ENCODE measurements at regions not wholly inside any gene's neighbourhood (a gene's known extent, or its start where the extent isn't known, plus 50 kb on each side); places are given as distances from the start of the nearest gene placed in this dataset.
"Not testable (repeated sequence)": the region's sequence is repeated elsewhere in the genome, so short reads cannot be mapped to it uniquely, and the experiment has no call there.

DNA sequence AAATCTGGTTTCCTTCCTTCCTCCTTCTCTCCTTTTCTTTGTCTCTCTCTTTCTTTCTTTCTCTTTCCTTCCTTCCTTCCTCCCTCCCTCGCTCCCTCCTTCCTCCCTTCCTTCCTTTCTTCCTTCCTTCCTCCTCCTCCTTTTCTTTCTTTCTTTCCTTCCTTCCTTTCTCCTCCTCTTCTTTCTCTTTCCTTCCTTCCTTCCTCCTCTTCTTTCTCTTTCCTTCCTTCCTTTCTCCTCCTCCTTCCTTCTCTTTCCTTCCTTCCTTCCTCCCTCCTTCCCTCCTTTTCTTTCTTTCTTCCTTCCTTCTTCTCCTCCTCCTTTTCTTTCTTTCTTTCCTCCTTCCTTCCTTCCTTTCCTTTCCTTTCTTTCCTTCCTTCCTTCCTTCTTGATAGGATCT lies 61.2 kb downstream of the VIP start:
- no peak for DNase-seq (ENCODE audit: low spot score)

DNA sequence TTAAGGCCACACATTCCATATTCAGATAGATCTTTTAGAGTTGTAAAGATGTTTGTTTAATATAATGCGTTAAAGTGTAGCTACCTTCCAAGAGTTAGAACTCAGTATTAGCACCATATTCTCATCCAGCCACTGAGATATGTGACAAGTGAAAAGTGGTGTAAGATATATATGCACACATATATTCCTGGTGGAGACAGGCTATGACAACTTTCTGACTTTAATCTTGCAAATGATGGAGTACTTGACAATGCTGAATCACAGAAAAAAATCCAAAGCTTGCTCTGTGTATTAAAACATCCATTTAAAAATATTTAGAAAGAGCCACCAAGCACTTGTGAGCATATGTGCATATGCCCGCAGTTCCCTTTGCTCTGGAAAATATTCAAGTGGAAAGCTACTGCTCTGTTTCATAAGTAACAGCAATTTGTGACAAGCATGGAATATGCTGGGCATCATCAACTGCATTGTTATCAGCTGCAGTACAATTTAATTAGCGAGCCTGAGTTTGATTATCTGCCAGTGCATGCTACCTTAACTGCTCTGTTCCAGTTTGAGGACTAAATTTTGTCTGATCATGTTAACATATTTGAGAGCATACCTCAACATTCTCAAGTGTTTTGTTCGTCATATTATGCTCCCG lies 64.8 kb downstream of the VIP start:
- DNase-seq (ENCODE audit: low spot score): no peak

DNA sequence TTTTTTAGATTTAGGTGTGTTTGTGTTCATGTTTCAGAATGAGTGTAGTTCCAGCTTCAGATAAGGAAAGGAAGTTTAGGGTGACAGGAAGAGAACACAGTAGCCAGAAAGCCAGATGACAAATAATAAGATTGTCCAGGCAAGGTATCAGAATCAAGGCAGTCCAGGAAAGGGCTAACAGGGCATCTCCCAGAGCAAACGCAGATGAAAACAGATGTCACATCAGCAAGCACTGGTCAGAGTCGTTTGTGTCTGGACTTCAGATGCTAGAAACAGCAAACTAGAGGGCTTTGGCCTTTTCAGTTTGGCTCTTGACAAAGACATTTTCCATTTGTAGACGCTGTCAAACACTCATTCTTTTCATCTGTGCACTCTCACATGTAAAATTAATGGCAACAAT lies 65.5 kb downstream of the VIP start:
- no peak for DNase-seq (ENCODE audit: low spot score)

DNA sequence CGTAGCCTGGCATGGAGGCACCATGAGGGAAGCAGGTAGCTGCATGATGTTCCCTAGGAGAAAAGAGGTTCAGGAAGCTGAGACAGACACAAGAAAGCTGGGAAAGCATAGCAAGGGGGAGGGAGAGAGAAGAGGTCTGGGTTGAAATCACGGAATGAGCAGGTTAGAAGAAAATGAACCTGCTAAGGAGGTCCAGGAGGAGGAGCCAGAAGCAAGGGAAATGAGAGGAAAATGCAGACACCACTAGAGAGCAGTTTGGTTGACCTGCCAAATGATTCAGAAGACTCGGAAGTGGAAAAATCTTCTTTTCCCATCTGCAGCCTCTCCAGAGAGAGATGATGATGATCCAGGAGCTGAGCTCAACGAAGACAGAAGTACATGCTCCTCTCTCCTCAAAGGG lies 70.9 kb downstream of the VIP start:
- DNase-seq (ENCODE audit: low spot score): no peak

DNA sequence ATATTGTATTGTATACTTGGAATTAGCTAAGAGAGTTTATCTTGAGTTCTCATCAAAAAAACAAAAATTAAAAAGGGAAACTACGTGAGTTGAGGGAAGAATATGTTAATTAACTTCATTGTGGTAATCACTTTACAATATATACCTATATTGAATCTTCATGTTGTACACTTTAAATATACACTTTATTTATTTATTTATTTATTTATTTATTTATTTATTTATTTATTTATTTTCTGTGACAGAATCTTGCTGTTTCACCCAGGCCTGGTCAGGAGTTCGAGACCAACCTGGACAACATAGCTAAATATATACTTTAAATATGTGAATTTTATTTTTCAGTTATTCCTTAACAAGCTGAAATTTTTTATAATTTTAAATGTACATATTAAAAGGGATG lies 74.1 kb downstream of the VIP start:
- no peak for DNase-seq (ENCODE audit: low spot score)

- no peak for DNase-seq (ENCODE audit: low spot score)
These were observed 77.8 kb downstream of the VIP start for GRCh38 chr6:152828431-152828830.

GRCh38 chr6:152834366-152834765 lies 83.8 kb downstream of the VIP start:
- not testable (repeated sequence) for DNase-seq (ENCODE audit: low spot score)

DNA sequence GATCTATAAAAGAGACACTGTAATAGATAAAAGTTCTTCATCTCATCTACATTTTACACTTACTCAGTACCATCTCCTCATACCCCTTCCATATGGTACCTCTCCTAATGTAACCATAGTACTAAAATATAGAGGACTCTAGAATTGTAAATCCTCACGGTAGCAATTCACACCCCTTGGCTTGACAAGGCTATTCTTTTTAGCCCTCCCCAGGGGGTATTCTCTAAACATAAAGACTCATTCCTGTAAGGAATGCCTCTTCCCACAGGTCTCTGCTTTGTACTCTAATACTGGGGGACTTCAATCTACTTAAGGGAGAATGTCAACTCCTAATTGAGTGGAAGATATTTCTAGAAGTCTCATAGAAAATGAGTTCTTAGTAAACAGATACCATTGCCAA lies 85.9 kb downstream of the VIP start:
- DNase-seq (ENCODE audit: low spot score): no peak

GRCh38 chr6:152845421-152845820 lies 94.8 kb downstream of the VIP start:
- DNase-seq (ENCODE audit: low spot score): no peak

DNA sequence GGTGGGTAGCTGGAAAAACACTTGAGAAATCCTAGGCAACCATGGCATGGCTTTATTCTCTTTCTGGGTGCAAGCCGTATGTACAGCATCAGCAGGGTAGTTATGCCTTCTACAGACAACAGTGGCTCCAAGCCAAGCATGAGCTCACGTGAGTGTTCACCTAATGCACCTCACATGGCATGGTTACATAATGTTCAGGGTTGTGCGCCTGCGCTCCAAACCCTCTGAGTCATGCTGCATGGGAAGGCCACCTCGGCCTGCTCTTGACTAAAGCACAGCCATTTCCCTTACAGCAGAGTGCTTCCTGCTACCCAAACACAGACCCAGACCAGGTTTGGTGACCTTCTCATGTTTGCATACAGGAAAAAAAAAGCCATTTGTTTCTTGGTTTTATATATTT lies 96.2 kb downstream of the VIP start:
- DNase-seq (ENCODE audit: low spot score): no peak

GRCh38 chr6:152848919-152849318 lies 98.3 kb downstream of the VIP start:
- no peak for DNase-seq (ENCODE audit: low spot score)

DNA sequence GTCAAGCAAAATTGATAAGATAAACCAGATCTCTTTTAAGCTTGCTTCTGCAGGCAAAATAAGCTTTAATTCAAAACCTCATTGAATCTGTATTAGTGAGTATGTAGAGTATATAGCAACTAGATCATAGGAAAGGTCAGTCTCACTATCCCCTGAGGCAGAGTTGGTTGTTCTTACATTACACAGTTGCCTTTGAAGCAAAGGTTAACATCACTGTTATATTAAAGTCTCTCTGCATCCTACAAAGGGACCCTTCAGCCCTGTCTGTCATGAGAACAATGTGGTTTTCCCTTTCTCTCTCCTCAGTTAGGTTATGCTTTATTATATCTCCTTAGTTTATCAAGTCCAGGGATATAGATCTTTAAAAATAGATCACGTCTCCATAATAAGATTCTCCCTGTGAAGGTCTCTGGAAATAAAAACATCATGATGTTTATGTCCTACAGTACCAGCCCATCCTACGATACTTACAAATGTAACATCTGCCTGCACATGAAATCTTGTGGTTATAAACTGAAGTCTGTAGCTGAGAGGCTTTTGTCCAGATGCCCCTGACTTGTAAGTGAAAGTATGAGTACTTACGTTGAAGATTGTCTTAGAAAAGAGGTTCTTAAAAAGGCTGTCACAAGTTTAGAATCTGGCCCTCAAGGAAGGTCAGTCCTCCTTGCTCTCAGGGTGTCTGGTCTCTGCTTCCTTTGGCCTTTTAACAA lies 103.6 kb downstream of the VIP start:
- DNase-seq (ENCODE audit: low spot score): no peak

- no peak for DNase-seq (ENCODE audit: low spot score)
These were observed 107.5 kb downstream of the VIP start for GRCh38 chr6:152858141-152858540.

- no peak for DNase-seq (ENCODE audit: low spot score)
These were observed 108.6 kb downstream of the VIP start for GRCh38 chr6:152859225-152859624.

- peak; percentile 22 for DNase-seq (ENCODE audit: low spot score)
These were observed 113.2 kb downstream of the VIP start for GRCh38 chr6:152863618-152864326.

- no peak for DNase-seq (ENCODE audit: low spot score)
These were observed 108.6 kb downstream of the FBXO5 start for GRCh38 chr6:152874267-152874666.

GRCh38 chr6:152874846-152875568 lies 107.8 kb downstream of the FBXO5 start:
- no peak for DNase-seq (ENCODE audit: low spot score)

DNA sequence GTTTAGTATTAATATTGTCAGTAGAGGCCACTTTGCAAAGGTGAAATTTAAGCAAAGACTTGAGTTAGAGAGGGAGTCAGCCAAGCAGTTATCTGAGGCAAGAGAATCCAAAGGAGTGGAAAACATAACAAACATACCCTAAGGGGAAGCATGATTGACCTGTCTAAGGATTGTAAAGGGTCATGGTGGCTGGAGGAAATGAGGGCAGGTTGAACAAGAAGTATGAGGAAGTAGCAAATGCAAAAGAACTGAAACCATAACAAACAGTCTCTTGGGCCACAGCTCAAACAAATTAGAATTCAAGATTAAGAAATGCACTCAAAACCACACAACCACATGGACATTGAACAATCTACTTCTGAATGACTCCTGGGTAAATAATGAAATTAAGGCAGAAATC lies 103.2 kb downstream of the FBXO5 start:
- DNase-seq (ENCODE audit: low spot score): no peak

DNA sequence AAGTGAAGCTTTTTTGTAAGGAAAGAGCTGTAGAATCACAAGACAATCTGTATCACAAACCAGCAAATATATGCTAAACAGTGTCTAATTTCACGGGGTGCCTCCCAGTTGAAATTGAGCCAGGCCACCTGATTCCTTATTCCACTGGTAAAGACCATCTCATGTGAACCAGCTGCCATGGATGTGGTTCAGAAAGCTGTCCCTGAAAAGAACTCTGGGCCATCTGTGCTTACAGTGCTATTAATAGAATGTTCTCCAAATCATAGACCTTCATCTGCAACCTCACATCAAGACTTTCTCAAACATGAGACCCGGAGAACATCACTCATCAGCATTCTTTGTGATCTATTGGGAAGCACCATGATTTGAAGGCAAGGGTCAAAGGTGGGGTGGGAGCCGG lies 89.7 kb downstream of the FBXO5 start:
- no peak for DNase-seq (ENCODE audit: low spot score)

DNA sequence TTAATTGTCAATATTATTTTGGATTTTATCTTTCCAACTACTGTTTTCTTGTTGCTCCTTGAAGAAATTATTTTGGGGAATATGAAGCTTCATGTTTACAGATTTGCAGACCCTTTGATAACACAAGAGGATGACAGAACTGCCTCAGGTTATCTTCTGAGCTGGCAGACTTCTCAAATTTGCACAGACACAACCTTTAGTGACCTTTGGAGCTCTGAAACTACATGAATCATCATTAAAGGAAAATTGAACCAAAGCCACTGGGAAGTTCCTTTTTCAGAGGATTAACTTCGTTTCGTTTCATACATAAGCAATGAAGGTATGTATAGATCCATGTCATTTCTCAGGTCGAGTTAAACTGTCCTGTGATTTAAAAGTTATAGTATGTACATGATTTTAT lies 85.9 kb downstream of the FBXO5 start:
- no peak for DNase-seq (ENCODE audit: low spot score)

GRCh38 chr6:152897807-152898399 lies 84.9 kb downstream of the FBXO5 start:
- peak; percentile 60 for DNase-seq (ENCODE audit: low spot score)

- no peak for DNase-seq (ENCODE audit: low spot score)
These were observed 78.2 kb downstream of the FBXO5 start for GRCh38 chr6:152904678-152905077.
